Hypothalamus (tissue), 51 donors: ENCODE measurements at regions not wholly inside any gene's neighbourhood (a gene's known extent, or its start where the extent isn't known, plus 50 kb on each side); places are given as distances from the start of the nearest gene placed in this dataset.
"Not testable (repeated sequence)": the region's sequence is repeated elsewhere in the genome, so short reads cannot be mapped to it uniquely, and the experiment has no call there.

Experiments
- DNase-seq, 51 donors: peaks; one replicate each; lab custom pipeline; 2025; lab: John Stamatoyannopoulos, UW

DNA sequence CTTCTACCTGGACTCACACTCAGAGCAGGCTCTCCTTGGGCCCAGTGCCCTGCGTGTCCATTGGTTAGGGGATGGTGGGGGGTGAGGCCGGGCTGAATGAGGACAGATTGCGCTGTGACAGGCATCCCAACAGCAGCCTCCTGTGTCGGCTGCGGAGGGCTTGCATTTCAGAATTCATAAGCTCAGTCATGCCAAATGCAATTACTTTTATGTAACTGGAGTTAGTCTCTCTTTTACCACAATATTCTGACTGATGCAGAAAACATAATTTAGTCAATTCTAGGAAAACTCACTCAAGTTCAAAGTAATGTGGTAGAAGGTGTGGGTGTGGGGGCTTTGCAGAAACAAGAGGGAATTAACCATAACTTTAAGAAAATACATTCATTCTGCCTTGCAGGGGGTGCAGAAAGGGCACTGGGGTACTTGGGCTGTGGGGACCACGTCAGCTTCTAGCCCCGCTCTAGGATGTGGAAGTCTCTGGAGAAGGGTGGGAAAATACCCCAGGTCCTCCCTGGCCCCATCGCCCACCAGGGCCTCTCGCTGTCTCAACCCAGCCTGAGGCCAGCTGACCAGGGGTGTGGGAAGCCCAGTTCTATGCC lies 257.7 kb downstream of the ADGRD1 start:
- DNase-seq, result no peak

DNA sequence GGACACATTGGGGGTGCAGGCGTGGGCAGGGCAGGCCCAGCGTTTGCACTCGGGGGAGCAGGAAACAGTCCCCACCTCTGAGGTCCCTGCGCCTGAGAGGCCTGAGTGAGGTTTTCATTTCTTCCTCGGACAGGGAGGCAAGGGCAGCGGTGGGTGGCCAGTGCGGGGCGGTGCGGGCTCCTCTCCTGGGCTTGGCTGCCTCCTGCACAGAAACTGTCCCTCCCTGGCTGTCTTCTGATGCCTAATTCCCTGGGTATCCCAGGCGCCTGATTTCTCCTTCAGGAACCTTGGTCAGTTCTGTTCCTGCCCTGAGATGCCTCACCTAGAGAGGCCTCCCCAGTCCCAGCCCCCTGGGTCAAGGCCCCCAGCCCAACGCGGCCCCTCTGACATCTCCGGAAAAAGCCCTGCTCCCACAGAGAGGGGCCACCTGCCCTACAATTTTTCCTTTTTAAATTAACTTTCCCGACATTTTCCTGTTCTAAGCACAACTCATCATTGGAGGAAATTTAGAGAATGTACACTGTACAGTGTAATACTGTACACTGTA lies 260.3 kb downstream of the ADGRD1 start:
- no peak for DNase-seq

DNA sequence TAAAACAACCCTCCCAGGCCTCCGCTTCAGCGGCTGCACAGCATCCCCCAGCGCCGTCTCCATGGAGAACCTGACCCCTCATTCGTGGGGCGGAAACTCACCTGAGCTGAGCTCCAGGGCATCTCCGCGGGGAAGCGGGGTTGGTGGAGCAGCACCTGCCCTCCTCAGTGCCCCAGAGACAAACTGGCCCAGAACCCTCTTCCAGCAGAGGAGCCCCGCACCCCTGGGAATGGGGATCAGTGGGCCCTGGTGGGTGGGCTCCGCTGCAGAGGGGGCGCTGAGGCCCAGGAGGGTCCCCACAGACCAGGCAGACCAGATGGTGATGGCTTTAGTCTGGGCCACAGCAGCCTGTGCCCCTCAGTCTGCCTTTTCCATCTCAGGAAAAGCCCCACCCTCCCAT lies 261.2 kb downstream of the ADGRD1 start:
- not testable (repeated sequence) for DNase-seq

DNA sequence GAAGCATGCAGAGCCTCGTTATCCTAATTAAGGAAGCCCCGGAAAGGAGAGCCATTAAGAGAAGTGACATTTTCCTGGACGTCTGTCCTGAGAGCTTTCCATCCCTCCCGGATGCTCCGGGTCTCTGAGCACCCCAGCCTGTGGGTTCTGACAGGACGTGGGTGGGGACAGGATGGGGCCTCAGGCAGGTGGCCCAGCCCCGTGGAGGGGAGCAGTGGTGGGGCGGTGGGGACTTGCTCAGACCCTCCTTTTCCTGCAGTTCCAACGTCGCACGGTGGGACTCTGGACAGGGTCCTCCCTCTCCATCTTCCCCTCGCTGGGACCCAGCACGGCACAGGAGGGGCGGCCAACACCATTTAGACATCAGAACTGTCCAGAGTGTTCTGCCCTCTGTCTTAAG lies 262.9 kb downstream of the ADGRD1 start:
- not testable (repeated sequence) for DNase-seq

DNA sequence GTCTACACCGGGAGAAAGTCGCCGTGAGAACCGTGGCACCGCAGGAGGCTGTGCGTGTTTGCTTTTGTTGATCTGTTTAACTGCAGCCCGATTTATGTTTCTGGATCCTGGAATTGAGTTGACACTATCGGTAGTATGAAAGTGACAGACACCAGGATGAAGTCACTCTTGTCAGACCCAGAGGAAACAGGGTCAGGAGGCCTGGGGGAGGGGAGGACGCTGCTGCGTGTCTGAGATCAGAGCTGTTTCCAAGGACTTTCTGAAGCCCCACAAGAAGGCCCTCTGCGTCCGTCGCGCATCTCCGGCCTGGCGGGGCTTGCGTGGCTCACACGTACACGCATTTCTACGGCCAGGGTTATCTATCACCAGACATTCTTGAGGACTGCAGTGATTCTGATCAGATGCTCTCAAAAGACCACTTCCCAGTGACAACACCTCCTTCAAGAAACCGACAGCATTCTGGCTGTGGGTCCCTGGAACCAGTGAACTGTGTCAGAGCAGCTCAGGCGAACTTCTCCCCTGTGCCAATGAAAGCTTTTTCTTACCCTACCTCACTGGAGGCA lies 263.4 kb downstream of the ADGRD1 start:
- no peak for DNase-seq

DNA sequence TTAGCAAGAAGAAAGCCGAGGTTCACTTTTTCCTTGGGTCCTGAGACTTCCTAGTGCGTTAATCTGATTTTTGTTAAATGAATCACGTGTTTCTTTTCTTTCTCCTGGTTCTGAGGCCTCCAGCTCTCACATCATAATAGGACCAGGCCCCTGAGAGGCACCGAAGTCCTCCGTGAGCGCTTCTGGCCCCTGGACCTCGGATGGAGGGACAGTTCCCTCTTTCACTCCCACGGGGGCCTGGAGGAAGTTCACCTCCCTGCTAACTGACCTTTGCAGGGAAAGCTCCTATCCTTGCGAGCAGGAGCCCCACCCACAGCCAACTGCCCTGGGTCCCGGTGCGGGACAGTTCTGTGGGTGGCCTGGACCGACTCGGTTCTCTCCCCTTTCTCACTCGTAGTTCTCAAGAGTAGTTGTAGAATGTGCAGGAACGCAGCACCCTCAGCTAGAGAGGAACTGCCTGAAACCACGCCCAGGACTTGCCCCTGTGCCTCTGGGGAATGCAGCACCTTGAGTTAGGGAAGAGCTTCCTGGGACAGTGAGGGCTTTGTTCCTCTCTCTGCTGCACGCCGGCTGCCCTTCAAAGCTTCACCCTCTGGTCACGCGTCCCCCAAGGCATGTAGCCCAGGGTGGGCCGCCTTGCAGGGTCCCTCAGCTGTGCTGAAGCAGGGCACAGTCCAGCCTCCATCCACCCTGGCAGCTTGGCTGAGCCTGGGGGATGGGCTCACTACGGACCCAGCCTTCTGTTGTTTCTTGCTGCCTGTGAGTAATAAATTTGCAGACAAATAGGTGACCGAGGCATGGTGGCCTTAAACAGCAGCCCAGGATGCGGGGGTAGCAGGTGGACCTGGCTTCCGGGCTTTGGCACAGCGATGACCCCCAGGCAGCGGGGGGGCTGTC lies 264.6 kb downstream of the ADGRD1 start:
- no peak for DNase-seq

DNA sequence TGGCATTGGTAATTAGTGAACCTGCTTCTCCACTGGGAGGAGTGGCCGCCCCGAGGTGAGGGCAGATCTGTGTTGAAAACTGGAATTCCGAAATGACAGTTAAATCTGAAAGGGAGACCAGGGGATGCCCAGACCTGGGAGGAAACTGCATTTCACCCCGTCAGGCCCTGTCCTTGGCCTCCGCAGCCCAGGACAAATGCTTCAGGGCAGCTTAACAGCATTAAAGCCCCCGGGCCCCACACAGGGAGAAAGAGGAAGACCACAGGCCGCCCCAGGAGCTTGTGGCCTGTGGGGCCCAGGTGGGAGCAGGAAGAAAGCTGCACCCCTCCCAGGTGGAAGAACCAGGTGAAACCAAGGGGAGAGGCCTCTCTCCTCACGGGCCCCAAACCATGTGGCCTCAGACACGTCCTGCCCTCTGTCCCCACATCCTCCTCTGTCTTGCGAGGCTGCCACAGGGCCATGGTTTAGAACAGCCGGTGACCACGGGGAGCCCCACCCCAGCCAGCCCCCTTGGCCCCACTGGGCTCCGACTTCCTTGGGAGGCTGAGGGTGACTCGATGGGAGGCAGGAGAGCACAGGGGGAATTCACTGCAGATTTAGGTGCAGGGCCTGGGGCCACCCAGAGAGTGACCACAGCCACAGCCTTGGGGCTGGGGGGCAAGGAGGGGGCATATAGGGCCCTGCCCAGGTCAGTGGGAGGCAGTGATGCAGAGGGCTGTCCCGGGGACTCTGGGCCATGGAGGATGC lies 265.4 kb downstream of the ADGRD1 start:
- DNase-seq, result no peak

DNA sequence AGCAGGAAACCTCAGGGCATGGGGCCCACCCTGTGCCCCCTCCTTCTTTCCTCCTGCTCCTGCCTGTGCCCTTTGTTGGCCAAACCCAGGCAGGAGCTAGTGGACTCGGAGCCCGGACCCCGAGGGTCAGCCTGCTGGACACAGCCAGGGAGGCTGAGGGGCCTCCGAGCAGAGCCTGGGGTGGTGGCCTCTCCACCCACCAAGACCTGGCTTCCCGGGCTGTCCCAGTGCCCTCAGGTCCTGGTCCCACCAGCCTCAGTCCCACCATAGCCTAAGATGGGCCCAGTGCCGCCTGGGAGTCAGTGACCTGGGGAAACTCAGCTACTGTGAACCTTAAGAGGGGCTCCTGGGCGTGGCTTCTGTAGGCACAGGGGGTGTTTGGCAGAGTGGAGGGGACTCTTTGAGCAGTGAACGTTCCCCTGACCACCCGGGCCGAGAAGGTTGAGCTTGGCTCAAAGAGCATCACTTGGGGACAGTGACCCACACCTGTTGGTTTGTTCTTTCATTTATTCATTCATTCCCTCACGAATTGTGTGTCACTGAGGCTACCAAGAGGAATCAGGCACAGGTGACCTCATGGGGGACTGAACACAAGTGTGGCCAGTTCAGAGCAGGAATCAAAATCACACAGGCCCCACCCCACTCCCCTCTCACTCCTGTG lies 266.1 kb downstream of the ADGRD1 start:
- DNase-seq, result no peak

DNA sequence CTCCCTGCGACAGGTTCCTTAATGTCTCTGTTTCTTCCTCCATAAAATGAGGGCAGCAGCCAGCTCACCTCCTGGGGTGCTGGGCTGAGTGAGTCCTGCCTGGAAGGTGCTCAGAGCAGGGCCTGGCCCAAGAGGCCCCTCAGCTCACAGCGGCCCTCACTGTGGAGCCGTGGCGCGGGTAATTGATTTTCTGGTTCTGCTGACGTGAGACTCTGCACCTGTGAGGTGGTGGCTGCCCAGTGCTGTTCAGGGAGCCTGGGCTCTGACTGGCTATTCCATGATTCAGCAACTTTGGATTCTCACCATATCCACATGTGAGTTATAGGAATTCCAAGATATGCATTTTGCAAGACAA lies 266.6 kb downstream of the ADGRD1 start:
- DNase-seq, result no peak

DNA sequence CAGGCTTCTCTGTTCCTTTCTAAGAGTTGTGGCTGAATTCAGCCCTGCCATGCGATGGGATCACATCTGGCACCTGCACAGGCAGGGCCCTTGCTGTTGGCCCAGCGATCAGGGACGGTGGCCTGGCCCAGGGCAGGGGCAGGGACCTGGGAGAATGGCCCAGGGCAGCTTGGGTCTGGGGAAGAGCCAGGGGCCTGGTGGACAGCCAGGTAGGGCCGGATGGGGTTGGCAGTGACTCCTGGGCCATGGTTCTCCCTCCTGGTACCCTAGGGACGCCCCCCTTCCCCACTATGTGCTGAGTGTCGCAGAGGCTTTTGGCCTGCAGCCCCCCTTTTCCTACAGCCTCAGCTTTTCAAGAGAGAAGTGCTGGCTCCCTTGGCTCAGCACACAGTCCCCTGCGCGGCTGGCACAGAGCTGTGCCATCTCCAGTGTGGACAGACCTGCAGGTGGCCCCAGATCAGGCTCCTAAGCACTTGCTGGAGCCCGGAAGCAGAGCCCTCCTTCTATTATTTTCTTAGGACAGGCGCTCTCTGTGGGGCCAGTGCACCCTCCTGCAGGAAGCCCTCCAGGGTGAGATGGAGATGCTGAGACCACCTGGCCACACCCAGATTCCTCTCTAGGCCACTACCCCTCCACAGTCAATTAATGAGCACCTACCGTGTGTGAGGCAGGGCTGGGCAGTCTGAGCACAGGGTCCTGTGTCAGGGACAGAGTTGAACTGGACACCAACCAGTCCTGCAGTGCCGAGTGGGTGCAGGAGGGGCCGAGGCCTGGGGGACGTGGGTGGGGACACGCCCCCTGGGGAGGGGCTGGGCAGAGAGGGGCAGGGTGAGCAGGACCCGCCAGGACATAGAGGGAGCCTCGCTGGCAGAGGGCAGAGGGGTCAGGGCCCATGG lies 267.6 kb downstream of the ADGRD1 start:
- no peak for DNase-seq

DNA sequence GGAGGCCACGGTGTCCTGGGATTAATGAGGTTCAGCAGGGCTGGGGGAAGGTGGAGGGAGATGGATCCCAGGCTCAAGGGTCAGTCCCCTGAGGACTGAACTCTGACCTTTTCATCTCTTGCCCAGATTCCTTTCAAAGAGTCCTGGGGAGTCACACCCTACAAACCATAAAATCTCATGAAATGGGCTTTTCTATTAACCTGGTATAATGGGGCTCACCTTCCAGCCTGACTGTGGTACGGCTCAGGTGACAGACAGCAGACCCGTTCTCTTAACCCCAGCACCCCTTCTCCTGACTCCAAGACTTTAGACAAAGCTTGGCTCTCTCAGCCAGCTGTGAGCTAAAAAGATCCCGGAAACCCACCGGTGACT lies 268.2 kb downstream of the ADGRD1 start:
- DNase-seq, result no peak

DNA sequence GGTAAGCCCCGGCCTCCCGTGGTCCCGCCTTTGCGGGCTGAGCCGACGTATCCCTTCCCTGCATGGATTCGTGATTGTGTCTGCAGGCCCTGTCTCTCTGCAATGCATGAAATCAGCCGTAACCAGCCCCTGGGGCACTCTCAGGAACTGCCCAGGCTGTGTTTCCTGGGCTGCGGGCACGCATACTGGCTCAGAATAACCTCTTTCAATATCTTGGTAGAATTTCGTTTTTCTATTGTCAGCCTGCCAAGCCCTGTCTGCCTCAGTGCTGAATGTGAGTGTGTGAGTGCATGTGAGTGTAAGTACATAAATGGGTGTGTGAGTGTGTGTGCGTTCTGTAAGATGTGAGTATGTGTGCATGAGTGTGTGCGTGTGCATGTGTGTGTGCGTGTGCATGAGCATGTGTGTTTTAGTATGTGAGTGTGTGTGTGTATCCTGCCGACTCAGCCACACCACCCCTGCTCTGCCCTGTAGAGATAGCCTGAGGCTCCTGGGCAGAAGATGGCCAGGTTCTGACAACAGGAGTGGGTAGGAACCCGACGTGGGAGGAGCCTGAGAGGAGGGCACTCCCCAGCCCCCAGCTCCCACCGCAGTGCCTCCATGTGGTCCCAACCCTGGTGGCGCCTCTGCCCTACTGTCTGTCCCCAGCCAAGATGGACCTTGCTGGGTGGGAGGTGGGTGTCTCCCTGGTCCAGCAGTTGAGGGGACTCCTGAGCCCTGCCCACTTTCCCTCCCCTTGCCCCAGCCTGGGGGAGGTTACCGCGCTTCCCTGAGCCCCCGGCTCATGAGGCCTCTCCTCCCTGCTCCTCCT lies 268.8 kb downstream of the ADGRD1 start:
- no peak for DNase-seq

DNA sequence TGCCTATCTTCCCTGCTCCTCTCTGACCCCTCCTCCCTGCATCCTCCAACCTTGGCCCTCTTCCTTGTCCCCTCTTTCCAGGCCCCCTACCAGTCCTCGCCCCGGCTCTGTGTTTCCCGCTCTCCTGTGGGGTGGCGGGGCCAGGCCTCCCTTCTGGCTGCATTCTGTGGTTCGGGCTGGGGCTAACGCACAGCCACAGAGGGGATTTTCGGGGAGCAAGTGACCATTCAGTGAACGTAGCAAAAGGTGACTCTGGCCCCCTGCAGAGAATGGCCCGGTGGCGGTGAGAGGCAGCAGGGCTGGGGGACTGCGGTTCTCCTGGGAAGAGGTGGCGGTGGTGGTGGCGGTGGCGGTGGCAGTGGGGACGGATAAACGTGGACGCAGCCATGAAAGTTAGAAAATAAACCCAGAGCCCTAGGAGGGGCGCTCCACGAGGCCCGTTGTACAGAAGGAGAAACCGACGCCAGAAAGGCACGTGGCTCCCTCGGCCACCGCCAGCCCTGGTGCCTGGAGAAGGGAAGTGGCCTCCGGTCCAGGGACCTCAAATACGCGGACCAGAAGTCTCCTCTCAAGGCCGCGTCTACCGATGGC lies 269.6 kb downstream of the ADGRD1 start:
- DNase-seq, result no peak

DNA sequence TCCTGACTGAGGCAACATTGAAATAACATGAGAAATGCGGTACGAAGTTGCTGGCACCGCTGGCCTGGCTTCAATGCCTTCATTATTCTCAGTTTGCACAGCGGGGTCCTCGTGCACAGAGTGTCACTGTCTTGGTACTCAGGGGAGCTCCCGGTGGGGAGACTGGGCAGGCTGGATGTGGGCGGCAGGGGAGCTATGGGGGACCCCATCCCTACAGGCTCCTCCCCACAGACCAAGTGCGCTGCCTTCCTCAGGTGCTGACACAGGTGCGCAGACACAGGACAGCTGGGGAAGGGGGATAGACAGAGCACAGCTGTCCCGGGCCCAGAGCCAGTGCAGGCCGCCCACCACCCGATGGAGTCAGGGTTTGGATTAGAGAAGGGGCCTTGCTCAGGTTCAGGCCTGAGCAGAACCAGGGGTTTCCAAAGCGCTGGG lies 270.1 kb downstream of the ADGRD1 start:
- peak in 2 of 51 donors; percentile 1 to 11 for DNase-seq

DNA sequence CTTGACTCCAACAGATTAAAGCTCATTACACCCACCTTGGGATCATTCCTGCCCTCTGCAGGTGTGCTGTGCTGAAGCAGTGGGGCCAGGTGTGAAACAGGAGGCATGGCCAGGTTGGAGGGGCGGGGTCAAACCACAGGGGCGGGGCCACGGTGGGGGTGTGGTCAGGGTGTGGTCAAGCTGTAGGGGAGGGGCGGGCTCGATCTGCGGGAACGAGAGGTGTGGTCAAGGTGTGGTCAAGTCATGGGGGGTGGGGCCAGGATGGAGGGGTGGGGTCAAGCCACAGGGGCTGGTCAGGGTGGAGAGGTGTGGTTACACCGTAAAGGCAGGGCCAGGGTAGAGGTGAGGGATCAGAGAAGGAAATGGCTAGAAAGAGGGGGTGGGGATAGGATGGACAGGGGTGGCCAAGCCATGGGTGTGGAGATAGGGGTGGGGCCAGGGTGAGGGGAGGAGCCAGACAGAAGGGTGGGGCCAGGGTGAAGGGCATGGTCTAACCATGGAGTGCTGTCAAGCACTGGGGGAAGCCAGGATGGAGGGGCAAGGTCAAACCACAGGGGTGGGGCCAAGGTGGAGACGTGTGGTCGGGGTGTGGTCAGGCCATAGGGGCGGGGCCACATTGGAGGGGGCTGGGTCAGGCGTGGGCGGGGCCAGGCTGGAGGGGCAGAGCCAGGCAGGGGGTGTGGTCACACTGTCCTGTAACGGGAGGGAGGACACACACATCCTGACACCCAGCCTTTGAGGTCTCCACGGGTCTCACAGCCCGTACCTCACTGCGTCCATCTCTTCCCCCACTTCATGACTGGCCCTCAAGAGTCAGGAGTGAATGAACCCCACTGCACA lies 270.7 kb downstream of the ADGRD1 start:
- DNase-seq, result not testable (repeated sequence)

DNA sequence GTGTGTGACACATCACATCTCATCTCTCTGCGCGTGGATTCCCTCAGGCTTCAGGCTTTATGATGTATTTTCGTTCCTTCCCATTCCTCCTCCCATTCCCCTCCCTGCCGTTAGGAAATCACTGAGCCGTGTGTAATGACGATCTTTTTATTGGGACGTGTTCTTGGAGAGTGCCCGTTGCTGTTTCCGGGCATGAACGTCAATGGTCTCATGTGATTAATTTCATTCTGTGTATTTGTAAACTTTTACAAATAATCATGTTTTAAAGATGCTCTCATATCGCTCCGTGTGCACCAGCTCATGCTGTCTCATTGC lies 271.3 kb downstream of the ADGRD1 start:
- not testable (repeated sequence) for DNase-seq
